GM12873 (cell line): ENCODE measurements at regions not wholly inside any gene's neighbourhood (a gene's known extent, or its start where the extent isn't known, plus 50 kb on each side); places are given as distances from the start of the nearest gene placed in this dataset.

Source experiments
- CTCF ChIP-seq: IDR thresholded peaks from 2 replicates; pipeline ENCODE4 v1.5.1; 2012; ENCODE audit warnings: low read depth, mild to moderate bottlenecking, moderate library complexity, low read length, control low read depth; ENCODE audit not compliant: insufficient read depth; ENCODE audit errors: missing control alignments

DNA sequence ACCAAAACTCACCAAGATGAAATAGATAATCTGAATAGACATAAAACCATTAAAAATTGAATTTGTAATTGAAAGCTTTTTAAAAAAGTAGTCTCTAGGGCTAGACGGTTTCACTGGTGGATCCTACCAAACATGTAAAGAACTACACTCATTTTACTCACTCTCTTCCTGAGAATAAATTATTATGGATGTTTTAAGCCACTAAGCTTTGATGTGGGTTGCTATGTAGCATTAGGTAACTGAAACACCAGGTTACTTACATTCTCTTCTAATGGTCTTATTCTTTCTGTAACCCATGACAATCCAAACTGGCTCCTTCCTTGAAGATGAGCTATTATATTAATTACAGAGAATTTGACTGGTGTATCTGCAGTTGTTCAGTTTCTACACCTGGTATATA is 385.1 kb downstream of the PPP1R2C start:
- no peak for TF ChIP-seq CTCF

- TF ChIP-seq CTCF: no peak
These were observed 391.3 kb downstream of the PPP1R2C start for GRCh38 chrX:42386681-42387080.

DNA sequence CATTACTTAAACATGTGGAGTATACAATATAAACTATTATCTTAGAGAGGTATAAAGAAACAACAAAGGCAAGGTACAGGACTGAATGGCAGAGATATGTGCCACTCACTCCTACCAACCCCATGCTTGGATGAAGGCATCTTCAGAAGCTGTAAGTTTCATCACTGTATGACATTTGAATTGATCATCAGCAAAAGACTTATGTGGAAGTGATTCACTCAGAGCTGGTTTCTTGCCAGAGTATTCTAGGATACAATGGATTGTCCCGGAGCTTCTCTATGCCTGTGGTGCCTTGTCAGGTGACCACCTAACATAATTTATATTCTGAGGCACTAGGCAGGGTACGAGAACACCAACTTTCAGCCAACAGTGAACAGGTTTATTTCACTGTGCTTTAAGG is 392.2 kb downstream of the PPP1R2C start:
- no peak for TF ChIP-seq CTCF

GRCh38 chrX:42384956-42385355 is 393.0 kb downstream of the PPP1R2C start:
- TF ChIP-seq CTCF: no peak

- no peak for TF ChIP-seq CTCF
These were observed 399.1 kb downstream of the PPP1R2C start for GRCh38 chrX:42378857-42379256.

DNA sequence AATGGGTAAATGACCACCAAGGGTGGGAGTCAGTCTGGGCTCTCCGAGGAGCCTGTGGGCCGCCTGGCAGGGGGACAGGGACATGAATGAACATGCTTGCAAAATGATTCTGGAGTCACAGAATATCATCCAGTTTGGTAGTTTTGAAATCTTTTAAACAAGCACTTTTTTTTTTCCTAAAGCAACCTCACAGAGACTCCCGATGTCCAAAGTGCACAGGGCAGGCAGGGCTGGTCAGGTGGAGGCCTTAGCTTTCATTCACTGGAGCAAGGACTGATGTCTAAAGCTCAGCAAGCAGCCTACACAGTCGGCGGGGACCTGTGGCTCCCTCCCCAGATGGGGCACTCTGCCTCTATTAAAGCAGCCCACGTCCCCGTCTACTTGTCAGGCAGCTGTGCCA is 402.9 kb downstream of the PPP1R2C start:
- no peak for TF ChIP-seq CTCF

DNA sequence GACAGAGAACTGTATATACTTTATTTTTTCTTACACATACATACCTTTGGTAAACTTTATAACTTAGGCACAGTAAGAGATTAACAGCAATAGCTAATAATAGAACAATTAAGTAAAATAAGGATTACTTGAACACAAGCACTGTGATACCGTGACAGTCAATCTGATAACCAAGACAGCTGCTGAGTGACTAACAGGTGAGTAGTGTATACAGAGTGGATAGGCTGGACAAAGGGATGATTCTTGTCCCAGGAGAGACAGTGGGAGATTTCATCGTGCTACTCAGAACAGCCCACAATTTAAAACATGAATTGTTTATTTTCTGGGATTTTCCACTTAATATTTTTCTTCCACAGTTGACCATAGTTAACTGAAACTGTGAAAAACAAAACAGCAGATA is 411.8 kb downstream of the PPP1R2C start:
- no peak for TF ChIP-seq CTCF
